ENCODE measurements at regions not wholly inside any gene's neighbourhood (a gene's known extent, or its start where the extent isn't known, plus 50 kb on each side); places are given as distances from the start of the nearest gene placed in this dataset.
"Not testable (repeated sequence)": the region's sequence is repeated elsewhere in the genome, so short reads cannot be mapped to it uniquely, and the experiment has no call there.

DNA sequence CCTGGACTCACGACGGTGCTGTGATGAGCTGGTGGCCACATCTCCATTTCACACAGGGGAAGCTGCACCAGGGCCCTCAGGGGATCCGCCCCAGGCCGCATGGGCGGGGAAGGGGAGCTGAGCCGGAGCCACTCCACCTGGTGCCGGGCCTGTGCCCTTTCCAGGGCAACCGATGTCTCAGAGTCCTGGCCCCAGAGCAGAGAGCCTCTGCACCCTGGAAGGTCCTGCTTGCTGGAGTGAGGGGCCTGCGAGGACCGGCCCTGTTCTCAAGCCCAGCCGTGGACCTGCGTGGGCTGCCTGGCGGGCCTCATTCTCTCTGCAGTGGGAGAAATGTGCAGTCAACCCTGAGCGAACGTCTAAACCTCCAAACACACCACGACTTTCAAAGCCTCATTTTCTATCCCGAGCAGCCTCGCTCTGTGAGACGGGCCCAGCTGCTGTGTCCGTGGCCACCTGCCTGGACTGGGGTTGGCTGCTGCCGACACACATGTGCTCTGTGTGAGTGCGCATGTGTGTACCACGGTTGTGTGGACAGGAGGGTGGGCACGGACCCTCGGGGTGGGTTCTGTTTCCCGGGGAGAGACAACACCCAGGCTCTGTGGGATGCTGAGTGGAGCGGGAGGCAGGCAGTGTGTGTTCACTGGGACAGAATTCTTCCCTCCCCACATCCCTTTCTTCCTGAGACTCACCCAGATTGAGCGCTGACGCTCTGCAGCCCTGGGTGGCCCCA lies 163.5 kb downstream of the KIF26A start:
- DNase-seq (ENCODE audit: low read depth in 4 of 4, low spot score in 2 of 4), result no peak

DNA sequence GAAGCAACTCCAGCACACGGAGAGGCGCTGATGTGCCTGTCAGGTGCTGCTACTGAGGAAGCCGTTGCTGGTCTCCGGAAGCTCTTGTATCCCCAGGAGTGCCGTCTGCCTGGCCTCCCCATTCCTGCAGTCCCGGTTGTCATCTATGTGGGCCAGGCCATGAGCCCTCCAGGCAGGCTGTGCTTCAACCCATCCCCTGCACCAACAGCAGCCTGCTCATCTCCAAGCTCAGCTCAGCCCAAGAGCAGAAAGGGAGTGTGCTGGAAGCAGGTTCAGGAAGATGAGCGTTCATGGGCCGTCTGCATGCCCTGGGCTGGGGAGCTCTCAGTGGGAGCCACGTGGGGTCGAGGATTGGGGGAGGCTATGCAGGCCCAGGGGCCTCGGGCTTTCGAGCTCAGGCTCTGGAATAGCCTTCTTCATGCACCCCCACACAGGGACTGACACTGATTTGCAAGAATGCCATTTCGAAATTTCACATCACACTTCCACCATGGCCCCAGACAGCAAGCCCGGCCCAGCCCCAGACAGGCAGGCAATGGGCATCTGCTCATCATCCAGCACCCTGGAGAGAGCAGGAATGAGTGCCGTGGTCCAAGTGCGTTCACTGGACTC lies 164.5 kb downstream of the KIF26A start:
- DNase-seq (ENCODE audit: low read depth in 4 of 4, low spot score in 2 of 4), result no peak

DNA sequence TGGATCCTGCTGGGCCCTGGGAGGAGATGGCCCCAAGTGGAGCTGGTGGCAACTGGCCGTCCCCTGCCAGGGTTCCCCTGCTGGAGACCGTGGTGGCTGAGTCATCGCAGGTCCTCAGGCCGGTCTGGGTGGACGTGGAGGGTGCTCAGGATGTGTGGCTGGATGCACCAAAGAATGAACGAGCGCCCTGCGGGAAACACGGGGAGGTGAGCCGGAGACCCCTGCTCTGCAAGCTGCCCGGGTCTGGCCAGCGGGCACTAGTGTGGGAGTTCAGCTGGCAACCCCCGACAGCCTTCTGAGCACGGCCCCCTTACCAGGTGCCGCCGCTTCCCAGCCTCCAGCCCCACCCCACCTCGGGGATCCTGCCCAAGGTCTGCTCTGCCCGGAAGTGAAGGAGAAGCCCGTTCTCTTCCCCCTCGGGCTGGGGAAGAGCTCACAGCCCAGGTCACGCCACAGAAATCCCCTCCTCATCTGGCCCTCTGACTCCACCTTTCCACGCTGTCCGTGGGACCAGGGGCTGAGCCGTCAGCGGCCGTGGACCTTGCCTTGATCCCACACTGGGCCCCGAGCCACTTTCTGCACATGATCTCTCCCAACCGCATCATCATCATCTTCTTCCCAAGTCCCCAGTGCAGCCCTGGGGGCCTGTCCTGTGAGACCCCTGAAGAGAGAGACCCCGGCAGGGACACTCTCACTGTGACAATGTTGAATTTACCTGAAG lies 165.5 kb downstream of the KIF26A start:
- no peak for DNase-seq (ENCODE audit: low read depth in 4 of 4, low spot score in 2 of 4)

GRCh38 chr14:104304451-104305351 lies 166.3 kb downstream of the KIF26A start:
- DNase-seq (ENCODE audit: low read depth in 4 of 4, low spot score in 2 of 4), result no peak

GRCh38 chr14:104305511-104306449 lies 167.4 kb downstream of the KIF26A start:
- no peak for DNase-seq (ENCODE audit: low read depth in 4 of 4, low spot score in 2 of 4)

DNA sequence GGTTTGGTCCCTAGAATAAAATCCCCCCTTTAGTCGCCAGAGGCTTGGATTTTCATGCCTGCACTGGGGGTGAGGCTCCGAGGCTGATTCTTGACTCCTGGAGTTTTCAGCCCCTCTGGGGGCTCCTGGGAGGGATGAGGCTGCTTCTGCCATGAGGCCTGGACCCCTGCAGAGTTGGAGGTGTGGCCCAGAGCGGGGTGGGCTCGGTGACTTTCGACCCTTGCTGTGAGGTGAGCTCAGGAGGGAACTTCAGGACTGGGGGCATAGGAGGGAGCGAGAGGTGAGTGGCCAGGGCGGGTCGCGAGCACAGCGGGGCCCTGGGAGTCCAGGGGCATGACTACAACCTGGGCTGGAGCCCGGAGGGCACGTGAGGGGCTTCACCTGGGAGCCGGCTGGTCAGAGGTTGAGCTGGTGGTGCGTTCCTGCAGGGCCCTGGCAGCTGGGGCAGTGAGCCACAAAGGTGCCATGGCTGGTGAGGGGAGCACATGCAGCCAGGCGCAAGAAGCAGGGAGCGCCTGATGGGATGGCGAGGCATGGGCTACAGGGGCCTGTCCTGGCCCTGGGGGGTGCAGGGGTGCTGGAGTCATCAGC lies 168.2 kb downstream of the KIF26A start:
- DNase-seq (ENCODE audit: low read depth in 4 of 4, low spot score in 2 of 4), result no peak

DNA sequence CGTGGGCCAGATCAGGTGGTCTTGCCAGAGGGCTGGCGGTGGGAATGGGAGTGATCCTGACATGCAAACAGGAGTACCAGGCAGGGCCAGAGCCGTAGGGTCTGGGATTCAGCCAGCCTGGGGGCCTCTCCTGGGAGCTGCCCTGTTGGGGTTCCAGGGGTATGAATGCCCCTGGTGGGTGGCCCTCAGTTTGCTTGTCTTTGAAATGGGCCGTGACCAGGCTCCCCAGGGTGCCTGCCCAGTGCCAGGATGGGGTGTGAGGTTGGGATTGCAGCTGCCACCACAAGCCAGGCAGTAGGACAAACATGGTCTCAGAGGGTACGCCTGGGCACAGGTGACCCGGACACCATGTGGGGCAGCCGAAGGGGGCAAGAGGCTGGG lies 168.8 kb downstream of the KIF26A start:
- DNase-seq (ENCODE audit: low read depth in 4 of 4, low spot score in 2 of 4), result no peak

DNA sequence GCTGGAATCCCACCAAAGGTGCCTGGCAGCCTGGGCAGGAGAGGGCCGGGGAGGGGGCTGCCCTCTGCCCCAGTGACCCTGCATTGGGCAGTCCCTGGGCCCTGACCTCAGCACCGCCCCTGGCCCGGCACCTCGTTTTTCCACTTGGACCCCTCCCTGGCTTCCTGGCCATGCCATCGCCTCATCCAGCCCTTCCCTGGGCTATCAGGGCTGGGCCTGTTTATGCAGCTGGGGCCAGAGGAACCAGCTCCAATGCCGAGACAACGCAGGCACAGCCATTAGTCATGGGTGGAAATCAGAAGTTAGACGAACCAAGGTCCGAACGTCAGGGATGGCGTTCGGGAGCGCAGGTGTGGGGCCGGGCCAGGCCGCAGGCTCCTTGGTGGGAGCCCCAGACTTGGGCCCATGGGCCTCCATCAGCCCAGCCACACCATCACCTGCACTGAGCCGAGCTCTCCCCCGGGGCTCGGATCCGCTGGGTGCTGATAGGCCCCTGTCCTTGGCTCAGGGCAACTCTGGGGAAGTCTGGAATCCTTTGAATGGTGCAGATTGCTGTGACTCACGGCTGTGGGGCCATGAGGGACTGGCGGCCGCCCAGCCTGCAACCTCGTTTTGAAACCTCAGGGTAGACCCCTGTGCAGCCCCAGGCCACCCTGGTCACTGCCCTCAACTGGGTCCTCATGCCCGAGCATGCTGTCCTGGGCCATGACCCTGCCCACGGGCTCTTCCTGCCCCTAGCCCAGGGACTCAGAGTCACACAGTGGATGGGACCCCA lies 169.4 kb downstream of the KIF26A start:
- no peak for DNase-seq (ENCODE audit: low read depth in 4 of 4, low spot score in 2 of 4)

- DNase-seq (ENCODE audit: low read depth in 4 of 4, low spot score in 2 of 4), result not testable (repeated sequence)
Observed at GRCh38 chr14:104308534-104308933, 170.1 kb downstream of the KIF26A start.

DNA sequence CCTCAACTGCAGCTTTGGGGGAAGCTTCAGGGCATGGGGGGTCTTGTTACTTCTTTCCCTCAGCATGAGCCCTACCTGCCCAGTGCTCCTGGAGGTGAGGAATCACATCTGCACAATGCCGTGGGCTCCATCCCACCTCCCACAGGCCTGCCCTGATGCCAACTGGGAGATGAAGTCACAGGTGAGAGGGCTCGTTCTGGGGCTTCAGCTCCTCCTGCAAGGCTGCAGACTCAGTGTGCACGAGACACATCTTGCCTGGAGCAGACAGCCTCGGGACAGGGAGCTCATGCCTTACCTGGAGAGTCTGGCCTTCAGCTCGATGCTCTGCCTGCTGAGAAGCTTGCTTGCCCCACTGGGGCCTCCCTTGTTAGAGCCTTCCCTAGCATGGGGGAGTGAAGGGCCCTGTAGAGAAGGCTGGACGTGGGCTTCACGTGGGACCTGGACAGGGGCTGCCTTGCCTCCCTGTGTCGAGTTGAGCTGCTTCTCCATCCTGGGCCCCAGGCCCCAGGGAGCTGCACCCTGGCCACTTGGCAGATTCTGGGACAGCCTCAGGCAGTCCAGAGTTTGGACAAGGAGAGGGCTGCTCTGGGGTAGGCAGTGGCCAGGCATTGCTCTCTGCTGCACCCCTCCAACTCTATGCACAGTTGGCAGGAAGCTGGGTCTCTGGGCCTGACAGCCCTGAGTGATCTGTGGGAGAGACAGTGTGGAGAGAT lies 171.4 kb downstream of the KIF26A start:
- no peak for DNase-seq (ENCODE audit: low read depth in 4 of 4, low spot score in 2 of 4)

DNA sequence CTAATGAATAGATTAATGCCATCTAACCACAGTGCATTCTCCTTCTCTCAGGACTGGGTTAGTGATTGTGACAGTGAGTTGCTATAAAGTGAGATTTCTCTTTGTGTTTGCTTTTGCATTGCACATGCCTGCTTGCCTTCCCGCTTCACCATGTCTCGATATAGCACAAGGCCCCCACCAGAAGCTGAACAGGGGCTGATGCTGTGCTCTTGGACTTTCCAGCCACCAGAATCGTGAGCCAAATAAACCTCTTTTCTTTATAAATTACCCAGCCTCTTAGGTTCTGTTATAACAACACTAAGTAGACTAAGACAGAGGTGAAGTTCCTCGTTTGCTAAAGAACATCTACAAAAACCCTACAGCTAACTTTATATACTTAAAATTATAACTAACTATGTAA lies 173.0 kb downstream of the KIF26A start:
- DNase-seq (ENCODE audit: low read depth in 4 of 4, low spot score in 2 of 4), result no peak

GRCh38 chr14:104313674-104314073 lies 175.3 kb downstream of the KIF26A start:
- DNase-seq (ENCODE audit: low read depth in 4 of 4, low spot score in 2 of 4), result no peak

GRCh38 chr14:104314251-104314941 lies 176.0 kb downstream of the KIF26A start:
- no peak for DNase-seq (ENCODE audit: low read depth in 4 of 4, low spot score in 2 of 4)

GRCh38 chr14:104315169-104315568 lies 176.8 kb downstream of the KIF26A start:
- no peak for DNase-seq (ENCODE audit: low read depth in 4 of 4, low spot score in 2 of 4)

GRCh38 chr14:104315625-104316024 lies 177.2 kb downstream of the KIF26A start:
- DNase-seq (ENCODE audit: low read depth in 4 of 4, low spot score in 2 of 4), result no peak

GRCh38 chr14:104316121-104316722 lies 177.8 kb downstream of the KIF26A start:
- no peak for DNase-seq (ENCODE audit: low read depth in 4 of 4, low spot score in 2 of 4)
